ENCODE measurements at regions not wholly inside any gene's neighbourhood (a gene's known extent, or its start where the extent isn't known, plus 50 kb on each side); places are given as distances from the start of the nearest gene placed in this dataset. TPM values are rescaled to one million over a fixed set of nuclear protein-coding genes. Genes with fewer than 3 reads are reported as not detected.

Small RNAs in the stretch of these regions (small RNA-seq; reads per million reads assigned to genes)
- not detected for gene HSPE1P24

All from GM12878 (cell line).